GM04504 (cell line): ENCODE measurements at regions not wholly inside any gene's neighbourhood (a gene's known extent, or its start where the extent isn't known, plus 50 kb on each side); places are given as distances from the start of the nearest gene placed in this dataset.
"Not testable (repeated sequence)": the region's sequence is repeated elsewhere in the genome, so short reads cannot be mapped to it uniquely, and the experiment has no call there.

Experiments used
- DNase-seq: peaks from one replicate; pipeline ENCODE4 v3.0.0-alpha.2; 2012; ENCODE audit warnings: low read depth

- DNase-seq, result no peak
Observed at GRCh38 chr4:79743014-79743413, 330.0 kb downstream of the ANTXR2 start.

GRCh38 chr4:79739912-79740311 lies 331.9 kb upstream of the GK2 start:
- DNase-seq, result no peak

- DNase-seq, result no peak
Observed at GRCh38 chr4:79723507-79723906, 315.5 kb upstream of the GK2 start.

- no peak for DNase-seq
Observed at GRCh38 chr4:79700356-79700755, 292.3 kb upstream of the GK2 start.

- DNase-seq, result no peak
Observed at GRCh38 chr4:79697444-79697843, 289.4 kb upstream of the GK2 start.

- not testable (repeated sequence) for DNase-seq
Observed at GRCh38 chr4:79696534-79696933, 288.5 kb upstream of the GK2 start.

GRCh38 chr4:79695848-79696247 lies 287.8 kb upstream of the GK2 start:
- no peak for DNase-seq

GRCh38 chr4:79689740-79690139 lies 281.7 kb upstream of the GK2 start:
- no peak for DNase-seq

- DNase-seq, result no peak
Observed at GRCh38 chr4:79688691-79689090, 280.7 kb upstream of the GK2 start.

GRCh38 chr4:79687006-79687405 lies 279.0 kb upstream of the GK2 start:
- no peak for DNase-seq

GRCh38 chr4:79685542-79685941 lies 277.5 kb upstream of the GK2 start:
- no peak for DNase-seq

- no peak for DNase-seq
Observed at GRCh38 chr4:79684516-79684915, 276.5 kb upstream of the GK2 start.

- no peak for DNase-seq
Observed at GRCh38 chr4:79682801-79683530, 274.9 kb upstream of the GK2 start.

GRCh38 chr4:79682161-79682560 lies 274.1 kb upstream of the GK2 start:
- DNase-seq, result no peak

GRCh38 chr4:79679859-79680258 lies 271.8 kb upstream of the GK2 start:
- DNase-seq, result no peak

- no peak for DNase-seq
Observed at GRCh38 chr4:79678472-79679202, 270.6 kb upstream of the GK2 start.

GRCh38 chr4:79676705-79677104 lies 268.7 kb upstream of the GK2 start:
- no peak for DNase-seq

GRCh38 chr4:79674906-79675305 lies 266.9 kb upstream of the GK2 start:
- not testable (repeated sequence) for DNase-seq

- DNase-seq, result no peak
Observed at GRCh38 chr4:79673898-79674297, 265.9 kb upstream of the GK2 start.

GRCh38 chr4:79673377-79673776 lies 265.3 kb upstream of the GK2 start:
- DNase-seq, result no peak

GRCh38 chr4:79666875-79667274 lies 258.8 kb upstream of the GK2 start:
- no peak for DNase-seq

GRCh38 chr4:79666112-79666511 lies 258.1 kb upstream of the GK2 start:
- no peak for DNase-seq

GRCh38 chr4:79663865-79664264 lies 255.8 kb upstream of the GK2 start:
- DNase-seq, result no peak

GRCh38 chr4:79663141-79663540 lies 255.1 kb upstream of the GK2 start:
- no peak for DNase-seq
